ENCODE measurements at regions not wholly inside any gene's neighbourhood (a gene's known extent, or its start where the extent isn't known, plus 50 kb on each side); places are given as distances from the start of the nearest gene placed in this dataset.

DNA sequence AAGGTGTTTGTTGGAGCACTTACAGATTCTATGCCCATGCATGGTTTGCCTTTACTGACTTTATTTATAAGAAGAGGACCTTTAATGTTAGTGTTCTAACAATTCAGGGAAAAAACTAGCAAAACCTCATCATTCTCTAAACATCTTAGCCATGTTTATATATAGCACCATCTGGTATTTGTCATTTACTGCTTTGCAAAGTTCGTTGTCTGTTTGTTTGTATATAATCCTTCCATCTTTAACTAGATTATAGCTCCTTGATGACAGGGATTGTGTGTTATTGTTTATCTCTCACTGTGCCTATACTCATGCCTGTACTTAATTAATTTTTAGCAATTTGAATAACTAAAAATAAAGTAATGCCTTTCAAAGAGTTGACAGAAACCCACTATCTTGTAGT, 170.6 kb upstream of the PACRGL start:
- DNase-seq: no peak

- no peak for DNase-seq
Observed at GRCh38 chr4:20532116-20532790, 168.0 kb upstream of the PACRGL start.

- DNase-seq: no peak
Observed at GRCh38 chr4:20532871-20533870, 167.1 kb upstream of the PACRGL start.

- no peak for DNase-seq
Observed at GRCh38 chr4:20538905-20539304, 161.4 kb upstream of the PACRGL start.

DNA sequence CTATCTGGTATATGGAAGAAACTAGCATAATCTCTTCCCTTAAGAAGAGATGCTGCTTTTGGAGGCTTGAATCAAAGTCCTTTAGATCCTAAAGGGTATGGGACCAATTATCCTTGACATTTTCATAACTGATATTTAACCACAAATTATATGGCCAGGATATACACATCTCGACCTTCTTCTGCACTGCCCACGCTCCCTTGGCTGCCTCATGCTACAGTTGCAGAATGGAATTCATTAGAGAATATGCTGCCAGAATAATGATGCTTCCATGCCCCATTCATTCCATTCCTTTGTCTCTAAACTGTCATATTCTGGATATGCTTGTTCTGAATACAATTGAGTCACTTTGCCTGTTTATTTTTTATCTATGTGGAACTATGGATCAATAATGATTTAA, 157.1 kb upstream of the PACRGL start:
- no peak for DNase-seq

GRCh38 chr4:20544645-20545044, 155.6 kb upstream of the PACRGL start:
- DNase-seq: no peak

- no peak for DNase-seq
Observed at GRCh38 chr4:20552004-20552403, 148.3 kb upstream of the PACRGL start.

DNA sequence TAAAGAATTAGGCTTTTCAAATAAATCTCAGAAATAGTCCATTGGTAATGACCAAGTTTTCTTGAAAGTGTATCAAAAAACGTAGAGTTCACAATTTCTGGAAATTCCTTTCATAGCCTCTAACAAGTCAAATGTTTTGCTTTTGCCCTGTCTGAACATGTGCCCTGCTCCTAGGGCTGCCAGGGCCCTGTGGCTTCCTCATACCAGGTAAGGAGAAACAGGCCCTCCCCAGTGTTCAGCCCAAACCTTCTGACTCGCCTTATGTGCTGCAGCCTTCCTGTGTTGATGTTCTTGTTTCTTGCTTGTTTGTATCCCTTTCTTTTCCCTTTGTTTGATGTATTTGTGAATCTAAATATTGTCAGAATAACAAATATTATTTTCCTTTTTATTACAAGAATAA, 146.1 kb upstream of the PACRGL start:
- no peak for DNase-seq

GRCh38 chr4:20565075-20565721, 135.1 kb upstream of the PACRGL start:
- DNase-seq: no peak

- peak; percentile 23 to 37 for DNase-seq
Observed at GRCh38 chr4:20570981-20571715, 129.1 kb upstream of the PACRGL start.

DNA sequence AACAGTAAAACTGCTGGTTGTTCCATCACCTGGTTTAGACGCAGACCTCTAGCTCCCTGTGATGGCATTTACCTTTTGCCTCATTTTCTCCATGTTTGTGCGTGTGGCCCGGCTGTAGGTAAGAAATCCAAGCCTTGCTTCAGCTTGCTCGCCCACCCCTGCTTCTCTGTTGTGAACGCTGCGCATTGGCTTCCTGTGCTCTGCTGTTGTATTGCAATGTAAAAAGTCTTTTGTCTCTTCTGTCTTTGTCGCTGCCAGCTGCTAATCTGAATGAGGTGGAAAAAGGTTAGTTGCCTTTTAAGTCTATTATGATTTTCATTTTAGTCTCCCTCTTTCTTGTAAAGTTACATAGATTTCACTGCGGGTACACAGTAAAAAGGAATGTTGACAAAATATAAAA, 127.3 kb upstream of the PACRGL start:
- no peak for DNase-seq

DNA sequence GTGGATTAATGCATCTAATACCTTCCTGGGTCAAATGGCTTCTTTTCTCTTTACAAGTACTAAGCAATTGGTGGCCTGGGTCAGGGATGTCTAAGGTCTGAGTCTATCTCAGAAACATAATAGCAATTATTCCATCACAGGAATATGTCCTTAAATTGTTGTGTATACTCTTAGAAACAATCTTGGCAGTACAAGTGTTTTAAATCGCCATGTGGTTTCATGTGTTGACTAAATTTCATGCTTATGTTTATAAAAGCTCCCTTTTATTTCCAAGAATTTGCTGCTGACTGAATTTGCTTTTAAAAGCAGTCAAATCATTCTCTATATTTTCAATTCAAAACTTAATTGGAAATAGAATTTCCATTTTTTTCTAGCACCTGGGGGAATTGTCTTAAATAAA, 125.3 kb upstream of the PACRGL start:
- DNase-seq: no peak

- DNase-seq: no peak
Observed at GRCh38 chr4:20575486-20575885, 124.8 kb upstream of the PACRGL start.

- DNase-seq: no peak
Observed at GRCh38 chr4:20576861-20577260, 123.4 kb upstream of the PACRGL start.

GRCh38 chr4:20577702-20578101, 122.6 kb upstream of the PACRGL start:
- DNase-seq: no peak

DNA sequence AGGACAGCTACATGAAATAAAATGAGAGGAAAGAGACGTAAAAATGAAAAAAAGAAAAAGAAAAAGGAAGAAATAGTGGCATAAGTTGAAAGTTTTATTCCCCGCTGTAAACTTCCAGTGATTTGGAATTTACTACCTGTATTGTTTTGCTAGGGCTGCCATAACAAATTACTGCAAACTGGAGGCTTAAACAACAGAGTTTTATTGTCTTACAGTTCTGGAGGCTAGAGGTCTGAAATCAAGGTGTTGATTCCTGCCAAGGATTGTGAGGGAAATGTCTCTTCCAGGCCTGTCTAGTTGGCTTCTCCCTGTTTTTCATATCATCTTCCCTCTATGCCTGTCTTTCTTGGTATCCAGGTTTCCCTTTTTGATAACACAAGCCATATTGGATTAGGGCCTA, 119.4 kb upstream of the PACRGL start:
- no peak for DNase-seq

- DNase-seq: no peak
Observed at GRCh38 chr4:20589436-20589835, 110.8 kb upstream of the PACRGL start.

DNA sequence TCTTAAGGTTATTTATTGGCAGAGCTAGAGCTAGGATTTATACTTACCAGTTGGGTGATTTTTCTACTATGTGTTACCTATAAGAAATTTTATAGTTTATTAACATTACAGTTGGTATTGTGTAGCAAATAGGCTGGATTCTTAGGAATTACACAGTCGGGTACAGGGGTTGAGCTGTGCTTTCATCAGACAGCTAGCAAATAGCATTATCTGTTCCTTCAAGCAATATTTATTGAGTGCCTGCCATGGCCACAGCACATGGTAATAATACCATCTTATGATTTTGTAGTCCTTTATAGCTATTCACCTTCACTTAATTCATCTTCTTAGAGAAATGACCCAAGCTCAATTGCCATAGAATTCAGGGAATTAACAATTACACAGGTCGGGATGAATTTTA, 109.4 kb upstream of the PACRGL start:
- DNase-seq: no peak

GRCh38 chr4:20591571-20591970, 108.7 kb upstream of the PACRGL start:
- DNase-seq: no peak

- no peak for DNase-seq
Observed at GRCh38 chr4:20592013-20592412, 108.2 kb upstream of the PACRGL start.

DNA sequence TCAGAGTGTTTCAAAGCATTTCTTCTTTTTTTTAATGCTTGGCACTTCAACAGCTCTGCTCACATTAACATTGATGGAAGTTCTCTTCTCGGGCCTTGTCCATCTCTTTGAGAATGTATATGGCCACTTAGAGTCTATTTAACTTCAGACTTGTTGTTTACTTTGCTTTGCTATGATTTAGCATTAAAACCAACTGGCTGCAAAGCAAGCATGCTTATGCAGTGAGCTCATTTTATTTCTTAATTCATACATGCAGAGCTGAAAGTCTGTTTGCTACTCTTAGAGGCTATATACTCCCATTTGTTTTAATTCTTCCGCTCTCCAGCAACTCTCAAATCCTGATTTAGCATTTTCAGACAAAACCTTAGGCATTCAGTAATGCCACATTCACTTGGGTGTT, 107.6 kb upstream of the PACRGL start:
- DNase-seq: no peak

DNA sequence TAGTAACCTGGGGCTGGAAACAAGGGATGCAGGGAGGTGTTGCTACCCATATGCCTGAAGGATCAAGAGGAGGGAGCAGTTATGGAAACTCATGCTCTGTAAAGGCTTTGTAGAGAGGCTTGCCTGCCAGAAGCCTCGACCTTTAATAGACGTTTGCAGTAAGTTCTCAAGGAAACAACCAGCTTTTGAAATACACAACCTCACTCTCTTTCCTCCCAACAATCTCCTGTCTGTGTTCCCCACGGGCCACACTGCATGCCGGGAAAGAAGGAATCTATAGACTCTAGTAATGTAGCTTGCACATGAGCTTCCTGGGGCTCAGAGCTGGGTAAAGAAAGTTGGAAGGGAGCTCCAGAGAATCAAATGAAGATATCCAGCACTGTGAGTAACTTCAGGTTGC, 101.6 kb upstream of the PACRGL start:
- DNase-seq: no peak

Data from inflammatory macrophage (primary cell).